ENCODE measurements at regions not wholly inside any gene's neighbourhood (a gene's known extent, or its start where the extent isn't known, plus 50 kb on each side); places are given as distances from the start of the nearest gene placed in this dataset.

DNA sequence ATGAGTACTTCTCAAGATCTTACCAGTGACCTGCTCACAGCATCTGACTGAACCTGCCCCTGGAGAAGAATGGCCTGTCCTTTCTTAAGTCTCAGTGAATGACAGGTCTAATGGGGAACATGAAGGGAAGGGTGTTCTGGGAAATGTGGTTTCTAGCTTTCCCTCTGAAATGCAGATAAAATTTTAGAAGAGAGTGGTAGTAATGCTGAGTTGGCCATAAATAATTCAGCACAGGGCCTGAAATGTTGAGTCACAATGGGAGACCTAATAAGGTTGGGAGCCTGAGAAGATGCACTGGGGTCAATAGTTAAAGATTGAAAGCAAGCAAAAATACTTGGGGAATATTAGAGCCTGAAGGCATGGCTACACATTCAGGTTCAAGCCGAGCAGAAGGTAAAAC lies 214.9 kb upstream of the ARHGAP24 start:
- intact Hi-C loops (cut with DNase I) = no loop called here
- peaks cover 0 to 2% (median 0%) of the 10 kb centered on the region in 3 donors for H3K9me3 ChIP-seq
- no peaks in the 10 kb centered on the region for H3K4me1 ChIP-seq
- ATAC-seq = no peak
- H3K4me3 ChIP-seq = no peak overlapping the region
- H3K27me3 ChIP-seq = no peaks in the 10 kb centered on the region
- no peak for TF ChIP-seq POLR2A (IDR thresholded peaks at IDR 0.05)
- TF ChIP-seq, protein P1, sequence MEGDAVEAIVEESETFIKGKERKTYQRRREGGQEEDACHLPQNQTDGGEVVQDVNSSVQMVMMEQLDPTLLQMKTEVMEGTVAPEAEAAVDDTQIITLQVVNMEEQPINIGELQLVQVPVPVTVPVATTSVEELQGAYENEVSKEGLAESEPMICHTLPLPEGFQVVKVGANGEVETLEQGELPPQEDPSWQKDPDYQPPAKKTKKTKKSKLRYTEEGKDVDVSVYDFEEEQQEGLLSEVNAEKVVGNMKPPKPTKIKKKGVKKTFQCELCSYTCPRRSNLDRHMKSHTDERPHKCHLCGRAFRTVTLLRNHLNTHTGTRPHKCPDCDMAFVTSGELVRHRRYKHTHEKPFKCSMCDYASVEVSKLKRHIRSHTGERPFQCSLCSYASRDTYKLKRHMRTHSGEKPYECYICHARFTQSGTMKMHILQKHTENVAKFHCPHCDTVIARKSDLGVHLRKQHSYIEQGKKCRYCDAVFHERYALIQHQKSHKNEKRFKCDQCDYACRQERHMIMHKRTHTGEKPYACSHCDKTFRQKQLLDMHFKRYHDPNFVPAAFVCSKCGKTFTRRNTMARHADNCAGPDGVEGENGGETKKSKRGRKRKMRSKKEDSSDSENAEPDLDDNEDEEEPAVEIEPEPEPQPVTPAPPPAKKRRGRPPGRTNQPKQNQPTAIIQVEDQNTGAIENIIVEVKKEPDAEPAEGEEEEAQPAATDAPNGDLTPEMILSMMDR (IDR thresholded peaks at IDR 0.05) = no peak
- no peaks in the 10 kb centered on the region for H3K36me3 ChIP-seq (replicated peaks in 1 of 2; ENCODE audit: insufficient read depth in 1 of 2, low read depth in 2 of 2)
- no peak overlapping the region for H3K27ac ChIP-seq
- 75 to 95% methylated on average over 1 of the region's 1 CpG for WGBS, 2 donors
- no peak for DNase-seq

DNA sequence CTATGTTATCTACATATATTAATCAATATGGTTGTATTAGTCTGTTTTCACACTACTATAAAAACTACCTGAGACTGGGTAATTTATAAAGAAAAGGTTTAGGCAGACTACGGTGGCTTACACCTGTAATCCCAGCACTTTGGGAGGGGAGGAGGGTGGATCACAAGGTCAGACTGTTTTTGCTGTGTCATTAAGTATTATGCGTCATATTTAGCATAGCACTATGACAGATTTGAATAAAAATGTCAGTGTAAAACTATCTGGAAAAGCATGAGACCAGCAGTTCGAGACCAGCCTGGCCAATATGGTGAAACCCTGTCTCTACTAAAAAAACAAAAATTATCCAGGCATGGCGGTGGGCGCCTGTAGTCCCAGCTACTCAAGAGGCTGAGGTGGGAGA lies 209.7 kb upstream of the ARHGAP24 start:
- ATAC-seq (no peak), DNase-seq (no peak)
- H3K27ac ChIP-seq = no peak overlapping the region
- H3K4me3 ChIP-seq = no peak overlapping the region
- no peaks in the 10 kb centered on the region for H3K27me3 ChIP-seq
- H3K9me3 ChIP-seq = no peaks in the 10 kb centered on the region
- intact Hi-C loops (cut with DNase I) = no loop called here
- no peak for TF ChIP-seq POLR2A (IDR thresholded peaks at IDR 0.05)
- TF ChIP-seq, protein P1 (IDR thresholded peaks at IDR 0.05) = no peak
- no peaks in the 10 kb centered on the region for H3K36me3 ChIP-seq (replicated peaks in 1 of 2; ENCODE audit: insufficient read depth in 1 of 2, low read depth in 2 of 2)
- 83 to 87% methylated on average over 5 of the region's 5 CpGs for WGBS, 2 donors
- no peaks in the 10 kb centered on the region for H3K4me1 ChIP-seq

DNA sequence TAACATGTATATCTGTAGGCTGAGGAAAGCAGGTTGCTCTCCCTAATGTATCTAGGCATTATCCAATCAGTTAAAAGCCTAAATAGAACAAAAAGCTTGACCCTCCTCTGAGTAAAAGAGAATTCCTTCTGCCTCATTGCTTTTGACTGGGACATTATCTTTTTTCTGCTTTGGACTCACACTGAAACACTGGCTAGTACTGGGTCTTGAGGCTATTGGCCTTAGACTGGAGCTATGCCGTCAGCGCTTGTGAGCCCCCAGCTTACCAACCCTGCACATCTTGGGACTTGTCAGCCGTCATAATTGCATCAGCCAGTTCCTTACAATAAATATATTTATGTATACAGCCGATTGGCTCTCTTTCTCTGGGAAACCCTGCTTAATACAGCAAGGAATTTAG lies 206.8 kb upstream of the ARHGAP24 start:
- intact Hi-C loops (cut with DNase I) = no loop called here
- no peak overlapping the region for H3K4me3 ChIP-seq
- 82 to 83% methylated on average over 4 of the region's 4 CpGs for WGBS, 2 donors
- TF ChIP-seq, protein P1 (IDR thresholded peaks at IDR 0.05) = no peak
- no peak for TF ChIP-seq POLR2A (IDR thresholded peaks at IDR 0.05)
- H3K27ac ChIP-seq = no peak overlapping the region
- DNase-seq (no peak), ATAC-seq (no peak)
- H3K4me1 ChIP-seq = no peaks in the 10 kb centered on the region
- H3K27me3 ChIP-seq = no peaks in the 10 kb centered on the region
- no peaks in the 10 kb centered on the region for H3K36me3 ChIP-seq (replicated peaks in 1 of 2; ENCODE audit: insufficient read depth in 1 of 2, low read depth in 2 of 2)
- peaks cover 0 to 5% (median 0%) of the 10 kb centered on the region in 3 donors for H3K9me3 ChIP-seq

DNA sequence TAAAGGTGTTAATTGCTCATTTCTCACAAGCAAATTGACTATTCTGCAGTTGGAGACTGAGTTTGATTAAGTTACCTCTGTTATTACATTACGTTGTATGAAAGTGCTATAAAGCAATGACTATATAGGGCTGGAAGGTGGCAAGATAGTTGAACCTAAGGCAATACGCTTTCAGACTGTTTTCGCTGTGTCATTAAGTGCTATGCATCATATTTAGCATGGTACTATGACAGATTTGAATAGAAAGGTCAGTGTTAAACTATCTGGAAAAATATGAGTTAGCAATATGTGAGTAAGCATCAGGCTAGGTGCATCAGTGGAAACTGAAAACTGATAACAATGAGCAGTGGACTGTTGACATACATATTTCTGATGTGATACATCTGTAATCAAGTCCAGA lies 206.0 kb upstream of the ARHGAP24 start:
- intact Hi-C loops (cut with DNase I) = no loop called here
- Histone ChIP-seq H3K27me3 (no peaks in the 10 kb centered on the region), H3K27ac (no peak overlapping the region), H3K36me3 (replicated peaks in 1 of 2; ENCODE audit: insufficient read depth in 1 of 2, low read depth in 2 of 2) (no peaks in the 10 kb centered on the region), H3K4me3 (no peak overlapping the region), H3K4me1 (no peaks in the 10 kb centered on the region), H3K9me3 (peaks cover 0 to 8% (median 0%) of the 10 kb centered on the region in 3 donors)
- ATAC-seq = no peak
- no peak for TF ChIP-seq POLR2A (IDR thresholded peaks at IDR 0.05)
- TF ChIP-seq, protein P1 (IDR thresholded peaks at IDR 0.05) = no peak
- WGBS, 2 donors = 83 to 85% methylated on average over 3 of the region's 3 CpGs
- DNase-seq = no peak

DNA sequence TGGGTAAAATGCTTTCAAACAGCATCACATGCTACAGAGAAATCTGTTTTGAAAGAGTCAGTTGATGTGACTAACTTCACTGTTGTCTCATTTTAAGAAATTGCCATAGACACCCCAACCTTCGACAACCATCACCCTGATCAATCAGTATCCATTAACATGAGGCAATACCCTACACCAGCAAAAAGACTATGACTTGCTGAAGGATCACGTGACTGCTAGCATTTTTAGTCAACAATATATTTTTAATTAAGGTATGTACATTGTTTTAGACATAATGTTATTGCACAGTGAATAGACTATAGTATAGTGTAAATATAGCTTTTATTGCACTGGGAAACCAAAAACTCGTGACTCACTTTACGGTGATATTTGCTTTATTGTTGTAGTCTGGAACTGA lies 200.0 kb upstream of the ARHGAP24 start:
- H3K27ac ChIP-seq = no peak overlapping the region
- H3K4me3 ChIP-seq = no peak overlapping the region
- TF ChIP-seq, protein P1 (IDR thresholded peaks at IDR 0.05) = no peak
- no peak for TF ChIP-seq POLR2A (IDR thresholded peaks at IDR 0.05)
- H3K27me3 ChIP-seq = no peaks in the 10 kb centered on the region
- 82 to 87% methylated on average over 4 of the region's 4 CpGs for WGBS, 2 donors
- peaks cover 0 to 8% (median 0%) of the 10 kb centered on the region in 3 donors for H3K9me3 ChIP-seq
- H3K36me3 ChIP-seq (replicated peaks in 1 of 2; ENCODE audit: insufficient read depth in 1 of 2, low read depth in 2 of 2) = no peaks in the 10 kb centered on the region
- intact Hi-C loops (cut with DNase I) = no loop called here
- no peaks in the 10 kb centered on the region for H3K4me1 ChIP-seq
- ATAC-seq (no peak), DNase-seq (no peak)
